ENCODE measurements at regions not wholly inside any gene's neighbourhood (a gene's known extent, or its start where the extent isn't known, plus 50 kb on each side); places are given as distances from the start of the nearest gene placed in this dataset.

DNA sequence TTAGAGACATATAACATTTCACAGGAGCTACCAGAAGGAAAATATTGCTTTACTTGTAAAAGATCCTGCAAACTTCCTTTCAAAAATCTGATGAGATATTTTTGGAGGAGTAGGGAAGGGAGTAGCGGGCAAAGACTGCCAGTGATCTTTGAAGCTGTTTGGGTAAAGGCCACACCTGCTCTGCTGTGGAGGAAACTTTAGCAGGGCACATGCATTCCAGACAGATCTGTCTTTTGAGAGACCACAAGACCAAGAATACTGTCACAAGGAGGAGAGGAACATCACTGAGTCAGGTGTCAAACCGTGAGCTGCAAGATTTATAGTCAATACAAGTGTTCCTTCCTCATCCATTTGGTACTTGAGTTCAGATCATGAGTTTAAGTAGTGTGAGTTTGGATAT is 654.4 kb downstream of the DNAJB9 start:
- TF ChIP-seq, protein P1, sequence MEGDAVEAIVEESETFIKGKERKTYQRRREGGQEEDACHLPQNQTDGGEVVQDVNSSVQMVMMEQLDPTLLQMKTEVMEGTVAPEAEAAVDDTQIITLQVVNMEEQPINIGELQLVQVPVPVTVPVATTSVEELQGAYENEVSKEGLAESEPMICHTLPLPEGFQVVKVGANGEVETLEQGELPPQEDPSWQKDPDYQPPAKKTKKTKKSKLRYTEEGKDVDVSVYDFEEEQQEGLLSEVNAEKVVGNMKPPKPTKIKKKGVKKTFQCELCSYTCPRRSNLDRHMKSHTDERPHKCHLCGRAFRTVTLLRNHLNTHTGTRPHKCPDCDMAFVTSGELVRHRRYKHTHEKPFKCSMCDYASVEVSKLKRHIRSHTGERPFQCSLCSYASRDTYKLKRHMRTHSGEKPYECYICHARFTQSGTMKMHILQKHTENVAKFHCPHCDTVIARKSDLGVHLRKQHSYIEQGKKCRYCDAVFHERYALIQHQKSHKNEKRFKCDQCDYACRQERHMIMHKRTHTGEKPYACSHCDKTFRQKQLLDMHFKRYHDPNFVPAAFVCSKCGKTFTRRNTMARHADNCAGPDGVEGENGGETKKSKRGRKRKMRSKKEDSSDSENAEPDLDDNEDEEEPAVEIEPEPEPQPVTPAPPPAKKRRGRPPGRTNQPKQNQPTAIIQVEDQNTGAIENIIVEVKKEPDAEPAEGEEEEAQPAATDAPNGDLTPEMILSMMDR (IDR thresholded peaks at IDR 0.05 in 4 of 5, conservative IDR thresholded peaks at IDR 0.05 in 1 of 5): no peak
- TF ChIP-seq POLR2A (IDR thresholded peaks at IDR 0.05): no peak
